Stimulated activated CD4-positive, alpha-beta T cell treated with anti-CD3 and anti-CD28 coated beads, Interleukin-2, amount 100 ng/mL, for 48 hours (primary cell): ENCODE measurements at regions not wholly inside any gene's neighbourhood (a gene's known extent, or its start where the extent isn't known, plus 50 kb on each side); places are given as distances from the start of the nearest gene placed in this dataset.

Experiments
- DNase-seq, 2 donors: peaks; one replicate each; pipeline ENCODE4 v3.0.0-alpha.2; 2020

GRCh38 chr11:95717314-95717713 is 72.3 kb downstream of the FAM76B start:
- no peak for DNase-seq

- DNase-seq: no peak
Observed at GRCh38 chr11:95716266-95716665, 73.3 kb downstream of the FAM76B start.

GRCh38 chr11:95715777-95716241 is 73.8 kb downstream of the FAM76B start:
- peak in 1 of 2 donors; percentile 29 for DNase-seq

GRCh38 chr11:95714843-95715776 is 74.5 kb downstream of the FAM76B start:
- no peak for DNase-seq

- DNase-seq: no peak
Observed at GRCh38 chr11:95713428-95713827, 76.2 kb downstream of the FAM76B start.

GRCh38 chr11:95711945-95712221 is 77.7 kb downstream of the FAM76B start:
- no peak for DNase-seq

- no peak for DNase-seq
Observed at GRCh38 chr11:95711162-95711944, 78.2 kb downstream of the FAM76B start.

- no peak for DNase-seq
Observed at GRCh38 chr11:95708681-95709080, 80.9 kb downstream of the FAM76B start.

GRCh38 chr11:95706974-95707387 is 82.6 kb downstream of the FAM76B start:
- DNase-seq: no peak

- DNase-seq: peak; percentile 83 to 85
Observed at GRCh38 chr11:95705485-95706124, 84.0 kb downstream of the FAM76B start.

GRCh38 chr11:95704865-95705264 is 84.7 kb downstream of the FAM76B start:
- DNase-seq: no peak

- no peak for DNase-seq
Observed at GRCh38 chr11:95703049-95703448, 86.5 kb downstream of the FAM76B start.

- DNase-seq: no peak
Observed at GRCh38 chr11:95702526-95702925, 87.1 kb downstream of the FAM76B start.

- DNase-seq: no peak
Observed at GRCh38 chr11:95700471-95700817, 89.1 kb downstream of the FAM76B start.

- DNase-seq: no peak
Observed at GRCh38 chr11:95699631-95700470, 89.7 kb downstream of the FAM76B start.

GRCh38 chr11:95698676-95699557 is 90.7 kb downstream of the FAM76B start:
- DNase-seq: no peak

GRCh38 chr11:95697614-95698408 is 91.8 kb downstream of the FAM76B start:
- no peak for DNase-seq

- DNase-seq: no peak
Observed at GRCh38 chr11:95695181-95695580, 94.4 kb downstream of the FAM76B start.

- no peak for DNase-seq
Observed at GRCh38 chr11:95693298-95693697, 96.3 kb downstream of the FAM76B start.

- DNase-seq: no peak
Observed at GRCh38 chr11:95692526-95693260, 96.9 kb downstream of the FAM76B start.
